Stimulated activated effector memory CD8-positive, alpha-beta T cell treated with anti-CD3 and anti-CD28 coated beads, Interleukin-12 subunit alpha, Interleukin-12 subunit beta, amount 100 ng/mL, for 72 hours (primary cell): ENCODE measurements at regions not wholly inside any gene's neighbourhood (a gene's known extent, or its start where the extent isn't known, plus 50 kb on each side); places are given as distances from the start of the nearest gene placed in this dataset.

Source experiments
- ATAC-seq: fragments of 150-1000 bp; cut with Tn5 transposase; 2 replicates; pipeline ENCODE4 v1.10.0; 2021
- DNase-seq, 2 donors: peaks; one replicate each; pipeline ENCODE4 v3.0.0; 2021 to 2022; ENCODE audit warnings: low spot score in 2 of 2
- H3K27ac Mint-ChIP-seq: one replicate; pipeline ENCODE4 v1.8.0; 2022; ENCODE audit warnings: mild to moderate bottlenecking, mixed read lengths
- H3K36me3 Mint-ChIP-seq: one replicate; pipeline ENCODE4 v1.8.0; 2022; ENCODE audit warnings: mild to moderate bottlenecking, mixed read lengths
- H3K4me1 Mint-ChIP-seq: one replicate; pipeline ENCODE4 v1.8.0; 2022; ENCODE audit warnings: mixed read lengths
- H3K4me3 Mint-ChIP-seq: one replicate; pipeline ENCODE4 v1.8.0; 2022; ENCODE audit warnings: mild to moderate bottlenecking, mixed read lengths
- H3K9me3 Mint-ChIP-seq: one replicate; pipeline ENCODE4 v1.8.0; 2022; ENCODE audit warnings: mixed read lengths

DNA sequence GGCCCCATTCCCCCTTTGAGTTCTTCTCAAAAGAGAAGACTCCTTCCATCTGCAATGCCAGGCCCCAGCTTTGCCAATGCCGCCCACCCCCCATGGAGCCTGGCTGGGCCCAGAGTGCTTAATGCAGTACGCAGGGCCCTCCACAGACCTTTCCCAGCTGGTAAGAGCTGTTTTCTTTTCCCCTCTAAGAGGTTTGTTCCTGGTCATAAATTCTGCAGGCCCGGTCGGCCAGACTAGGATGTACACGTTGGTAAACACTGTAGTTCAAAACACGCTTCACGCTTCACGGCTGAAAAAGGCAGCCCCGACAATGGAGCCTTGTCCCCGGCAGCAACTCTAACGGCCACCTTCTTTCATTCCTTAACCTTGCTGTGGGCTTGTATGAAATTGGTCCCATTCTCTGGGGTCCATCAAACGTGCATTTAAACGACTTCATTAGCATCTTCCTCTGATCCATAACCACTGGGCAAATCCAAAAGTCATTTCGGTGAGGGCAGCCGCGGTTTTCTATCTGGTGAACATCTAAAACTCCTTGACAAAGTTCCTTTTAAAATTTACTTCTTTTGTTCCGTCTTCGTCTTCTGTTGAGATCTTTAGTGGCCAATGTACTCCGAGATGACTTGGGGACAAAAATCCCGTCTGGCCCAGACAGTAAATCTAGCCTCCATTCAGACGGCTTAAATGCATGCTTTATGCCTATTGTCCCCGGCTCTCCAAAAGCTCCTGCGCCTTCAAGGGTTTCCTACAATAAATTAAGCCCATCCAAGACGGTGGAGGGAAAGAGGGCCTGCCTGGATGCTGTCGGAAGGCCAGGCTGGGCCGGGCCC is 60.0 kb upstream of the MYEOV start:
- H3K4me1 Mint-ChIP-seq, result peaks cover 8% of the 10 kb centered on the region
- no peak overlapping the region for H3K4me3 Mint-ChIP-seq
- H3K9me3 Mint-ChIP-seq, result no peaks in the 10 kb centered on the region
- no peak overlapping the region for H3K27ac Mint-ChIP-seq
- no peak for ATAC-seq
- no peak for DNase-seq
- H3K36me3 Mint-ChIP-seq, result no peaks in the 10 kb centered on the region

DNA sequence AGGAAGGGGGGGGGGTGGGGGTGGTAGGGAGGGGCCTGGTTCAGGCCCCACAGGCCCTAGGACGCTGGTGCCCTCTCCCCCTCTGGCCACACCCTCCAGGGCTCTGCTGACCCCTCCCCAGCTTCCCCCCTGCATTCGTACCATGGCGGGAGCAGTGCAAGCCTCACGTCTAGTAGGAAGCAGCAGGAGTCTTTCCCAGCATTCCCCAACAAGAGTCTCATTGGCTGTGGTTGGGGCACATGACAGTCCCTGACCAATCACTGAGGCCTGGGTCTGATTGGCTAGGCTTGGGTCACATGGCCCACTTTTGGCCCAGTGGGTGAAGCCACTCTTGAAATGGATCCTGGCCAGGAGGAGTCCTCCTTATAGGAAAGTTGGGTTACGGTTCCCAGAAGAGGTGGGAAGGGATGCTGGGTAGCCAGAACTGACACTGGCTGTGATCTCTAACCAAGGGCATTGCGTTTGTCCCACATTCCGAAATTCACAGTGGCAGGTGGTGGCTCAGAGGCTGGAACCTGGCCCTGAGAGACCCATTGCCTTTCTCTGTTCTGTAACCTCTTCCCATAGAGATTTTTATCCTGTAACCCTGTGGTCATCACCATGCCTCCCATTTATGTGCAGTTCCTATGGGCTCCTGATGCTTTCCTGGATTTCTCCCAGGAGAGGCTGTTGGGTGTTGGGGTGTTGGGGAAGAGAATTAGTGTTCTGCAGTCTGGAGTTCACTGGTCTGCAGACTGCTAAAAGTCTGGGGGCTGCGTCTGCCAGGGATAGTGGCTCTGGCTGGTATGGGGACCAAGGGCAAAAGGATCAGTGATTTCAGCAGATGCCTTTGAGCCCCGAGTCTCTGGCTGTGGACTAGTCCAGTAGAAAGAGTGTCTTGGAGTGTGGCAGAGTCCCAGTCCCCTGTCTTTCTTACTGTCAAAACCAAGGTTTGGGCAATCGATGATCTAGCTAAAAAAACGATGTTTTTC is 58.9 kb upstream of the MYEOV start:
- ATAC-seq (no peak), DNase-seq (no peak)
- no peak overlapping the region for H3K27ac Mint-ChIP-seq
- H3K9me3 Mint-ChIP-seq, result no peaks in the 10 kb centered on the region
- no peaks in the 10 kb centered on the region for H3K36me3 Mint-ChIP-seq
- H3K4me3 Mint-ChIP-seq, result no peak overlapping the region
- peaks cover 8% of the 10 kb centered on the region for H3K4me1 Mint-ChIP-seq

DNA sequence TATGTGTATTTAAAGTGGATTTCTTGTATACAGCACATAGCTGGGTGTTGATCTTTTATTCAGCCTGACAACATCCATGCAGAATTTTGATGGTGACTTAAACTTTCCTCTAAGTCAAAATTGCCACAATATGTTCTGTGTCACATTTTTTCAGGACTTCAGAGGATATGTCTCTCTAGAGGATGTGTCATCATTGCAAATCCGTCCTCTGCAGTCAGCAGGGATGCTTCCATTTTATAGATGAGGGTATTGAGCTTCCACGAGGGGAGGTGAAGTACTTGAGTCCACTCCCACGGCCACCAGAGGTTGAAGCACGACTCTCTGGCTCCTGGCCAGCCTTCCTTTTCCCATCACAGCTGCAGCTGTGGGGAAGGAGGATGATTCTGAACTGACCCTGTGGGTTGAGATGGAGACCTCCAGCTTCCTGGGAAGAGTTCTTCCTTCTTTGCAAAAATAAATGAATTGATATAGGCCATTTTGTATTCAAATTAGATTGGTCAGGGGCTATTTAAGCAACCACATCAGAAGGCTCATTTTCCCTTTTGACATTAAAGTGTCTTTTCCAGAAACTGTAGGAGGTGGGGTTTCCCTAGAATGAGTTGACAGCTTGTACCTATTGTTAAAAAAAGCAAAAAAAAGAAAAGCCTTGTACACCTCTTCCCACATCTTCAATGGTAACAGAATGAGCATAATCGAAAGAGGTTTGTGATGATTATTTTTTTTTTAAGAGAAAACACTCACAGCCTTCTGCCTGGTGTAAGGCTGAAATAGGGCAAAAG is 55.2 kb upstream of the MYEOV start:
- Mint-ChIP-seq H3K9me3 (no peaks in the 10 kb centered on the region), H3K27ac (no peak overlapping the region), H3K4me1 (peaks cover 8% of the 10 kb centered on the region), H3K4me3 (no peak overlapping the region), H3K36me3 (no peaks in the 10 kb centered on the region)
- peak; percentile 76 for ATAC-seq
- no peak for DNase-seq

DNA sequence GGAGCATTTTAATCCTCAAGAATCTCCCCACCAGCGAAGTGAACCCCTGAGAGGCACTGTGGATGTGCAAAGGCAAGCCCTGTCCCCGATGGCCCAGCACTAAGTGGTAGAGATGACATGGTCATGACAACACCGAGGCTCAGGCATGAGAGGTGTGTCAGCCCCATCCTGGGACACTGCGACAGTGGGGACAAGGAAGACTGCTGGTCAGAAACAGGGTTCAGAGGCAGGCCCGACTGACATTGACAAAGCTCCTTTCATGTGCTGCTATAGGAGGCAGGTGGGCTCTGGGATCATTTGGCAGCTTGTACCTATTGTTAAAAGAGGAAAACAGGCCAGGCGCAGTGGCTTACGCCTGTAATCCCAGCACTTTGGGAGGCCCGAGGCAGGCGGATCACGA is 54.3 kb upstream of the MYEOV start:
- no peak for ATAC-seq
- H3K9me3 Mint-ChIP-seq, result no peaks in the 10 kb centered on the region
- peaks cover 8% of the 10 kb centered on the region for H3K4me1 Mint-ChIP-seq
- H3K27ac Mint-ChIP-seq, result no peak overlapping the region
- no peak for DNase-seq
- H3K36me3 Mint-ChIP-seq, result no peaks in the 10 kb centered on the region
- no peak overlapping the region for H3K4me3 Mint-ChIP-seq

DNA sequence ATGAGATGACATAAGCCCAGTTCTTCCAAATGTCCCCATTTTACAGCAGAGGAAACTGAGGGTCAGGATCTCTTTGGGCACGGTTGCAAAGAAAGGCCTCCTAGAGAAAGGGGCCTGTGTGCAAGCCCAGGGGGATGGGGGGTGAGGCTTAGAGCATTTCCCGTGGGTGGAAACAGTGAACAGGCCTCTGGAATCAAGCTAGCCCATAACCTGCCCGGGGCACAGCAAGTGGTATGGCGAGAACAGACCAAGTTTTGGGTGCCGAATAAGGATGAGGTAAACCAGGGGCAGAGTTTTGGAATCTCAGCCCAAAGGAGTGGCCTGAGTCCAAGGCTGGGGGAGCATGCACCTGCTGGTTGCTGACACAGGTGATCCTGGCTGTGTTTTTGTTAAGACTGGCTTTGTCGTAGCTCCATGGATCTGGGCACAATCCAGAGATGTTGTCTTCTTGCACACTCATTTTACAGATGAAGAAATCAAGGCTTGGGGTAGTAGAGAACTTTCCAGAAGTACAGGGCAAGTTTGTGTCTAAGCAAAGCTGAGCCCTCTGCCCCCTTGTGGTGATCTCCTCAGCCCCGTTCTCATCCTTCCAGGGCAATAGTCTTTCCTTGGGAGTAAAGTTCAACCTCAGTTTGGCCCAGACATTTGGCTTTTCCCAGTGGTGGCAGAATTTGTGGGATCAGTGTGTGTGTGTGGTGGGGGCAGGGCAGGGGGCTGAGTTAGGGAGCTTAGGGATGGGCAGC is 53.5 kb upstream of the MYEOV start:
- ATAC-seq (no peak), DNase-seq (no peak)
- Mint-ChIP-seq H3K27ac (no peak overlapping the region), H3K36me3 (no peaks in the 10 kb centered on the region), H3K4me3 (no peak overlapping the region), H3K4me1 (peaks cover 8% of the 10 kb centered on the region), H3K9me3 (no peaks in the 10 kb centered on the region)

DNA sequence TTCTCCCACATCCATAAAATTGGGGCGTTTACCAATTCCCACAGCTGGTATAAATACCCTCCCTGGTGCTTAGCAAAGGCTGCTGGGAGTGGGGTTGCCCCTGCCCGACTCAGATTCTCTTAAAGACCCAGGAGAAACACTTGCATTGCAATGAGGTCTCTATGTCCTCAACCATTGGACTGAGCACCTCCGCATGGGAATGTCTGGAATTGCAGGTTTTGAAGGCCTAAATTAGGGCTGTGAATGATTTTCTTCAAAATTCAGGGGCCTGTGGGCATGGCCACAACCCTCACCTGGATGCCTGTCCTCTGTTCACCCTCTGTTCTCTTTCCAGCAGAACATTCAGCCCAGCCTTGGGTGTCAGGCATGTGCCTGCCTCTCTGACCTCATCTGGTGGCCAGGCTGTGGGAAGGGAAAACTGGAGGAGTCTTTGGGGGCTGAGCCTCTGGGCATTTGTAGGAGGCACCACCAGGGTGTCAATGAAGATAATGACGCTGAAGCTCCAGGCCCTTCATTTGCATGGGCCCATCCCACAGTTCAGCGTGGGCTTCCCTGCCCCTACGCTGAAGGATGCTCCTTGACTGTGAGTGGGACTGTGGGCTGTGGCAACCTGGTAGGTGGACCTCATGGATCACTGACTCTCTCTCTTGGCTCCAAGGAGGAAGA is 52.7 kb upstream of the MYEOV start:
- H3K9me3 Mint-ChIP-seq, result no peaks in the 10 kb centered on the region
- no peak overlapping the region for H3K27ac Mint-ChIP-seq
- H3K4me3 Mint-ChIP-seq, result no peak overlapping the region
- ATAC-seq (no peak), DNase-seq (no peak)
- no peaks in the 10 kb centered on the region for H3K36me3 Mint-ChIP-seq
- peaks cover 8% of the 10 kb centered on the region for H3K4me1 Mint-ChIP-seq

DNA sequence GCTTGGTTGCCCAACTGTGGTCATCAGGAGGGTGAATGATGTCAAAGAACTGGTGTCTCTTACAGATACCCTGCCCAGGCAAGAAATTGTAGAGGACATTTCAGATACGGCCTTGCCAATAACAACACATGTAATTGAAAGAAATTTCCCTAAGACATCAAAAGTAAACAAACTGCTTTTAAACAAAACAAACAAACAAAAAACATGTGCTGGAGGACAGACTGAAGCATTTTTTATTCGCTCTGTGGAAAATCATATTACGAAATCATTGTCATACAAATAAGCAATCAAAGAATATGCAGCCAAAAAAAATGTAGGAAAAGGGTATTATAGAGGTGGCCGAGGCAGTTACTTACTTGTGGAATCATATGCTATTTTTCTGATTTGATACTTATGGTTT is 52.1 kb upstream of the MYEOV start:
- DNase-seq (no peak), ATAC-seq (no peak)
- Mint-ChIP-seq H3K27ac (no peak overlapping the region), H3K4me3 (no peak overlapping the region), H3K4me1 (peaks cover 8% of the 10 kb centered on the region), H3K36me3 (no peaks in the 10 kb centered on the region), H3K9me3 (no peaks in the 10 kb centered on the region)

DNA sequence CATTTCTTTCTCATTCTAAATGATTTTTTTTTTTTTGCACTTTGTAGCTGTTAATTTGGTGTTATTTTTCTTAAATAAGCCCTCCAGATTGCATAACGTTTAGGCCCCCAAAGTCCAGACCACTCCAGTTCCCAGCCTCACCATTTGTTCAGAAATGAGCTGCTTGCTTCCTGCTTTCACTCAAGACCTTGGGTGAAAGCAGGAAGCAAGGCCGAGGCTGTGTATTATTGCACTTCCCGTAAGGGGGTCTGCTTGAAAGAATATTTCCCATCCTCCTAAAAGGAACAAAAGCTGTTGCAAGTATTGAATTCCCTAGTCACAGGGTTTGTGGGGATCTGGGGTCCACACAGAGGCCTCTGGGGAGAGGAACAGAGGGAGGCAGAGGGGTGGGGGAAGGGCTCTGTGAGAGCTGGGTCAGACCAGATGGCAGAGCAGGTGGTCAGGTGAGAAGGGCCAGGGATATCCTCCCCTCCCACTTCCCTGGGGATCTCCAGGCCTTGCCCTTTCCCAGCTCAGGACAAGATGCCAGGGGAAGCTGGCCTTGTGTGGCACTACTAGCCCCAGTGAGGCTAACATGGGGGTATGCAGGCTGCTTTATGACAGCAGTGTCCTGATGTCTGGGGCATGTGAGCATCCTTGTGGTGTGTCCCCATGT is 51.6 kb upstream of the MYEOV start:
- DNase-seq, result no peak
- Mint-ChIP-seq H3K4me1 (peaks cover 8% of the 10 kb centered on the region), H3K4me3 (no peak overlapping the region), H3K36me3 (no peaks in the 10 kb centered on the region), H3K9me3 (no peaks in the 10 kb centered on the region), H3K27ac (peak overlapping the region; percentile 37)
- ATAC-seq, result no peak

DNA sequence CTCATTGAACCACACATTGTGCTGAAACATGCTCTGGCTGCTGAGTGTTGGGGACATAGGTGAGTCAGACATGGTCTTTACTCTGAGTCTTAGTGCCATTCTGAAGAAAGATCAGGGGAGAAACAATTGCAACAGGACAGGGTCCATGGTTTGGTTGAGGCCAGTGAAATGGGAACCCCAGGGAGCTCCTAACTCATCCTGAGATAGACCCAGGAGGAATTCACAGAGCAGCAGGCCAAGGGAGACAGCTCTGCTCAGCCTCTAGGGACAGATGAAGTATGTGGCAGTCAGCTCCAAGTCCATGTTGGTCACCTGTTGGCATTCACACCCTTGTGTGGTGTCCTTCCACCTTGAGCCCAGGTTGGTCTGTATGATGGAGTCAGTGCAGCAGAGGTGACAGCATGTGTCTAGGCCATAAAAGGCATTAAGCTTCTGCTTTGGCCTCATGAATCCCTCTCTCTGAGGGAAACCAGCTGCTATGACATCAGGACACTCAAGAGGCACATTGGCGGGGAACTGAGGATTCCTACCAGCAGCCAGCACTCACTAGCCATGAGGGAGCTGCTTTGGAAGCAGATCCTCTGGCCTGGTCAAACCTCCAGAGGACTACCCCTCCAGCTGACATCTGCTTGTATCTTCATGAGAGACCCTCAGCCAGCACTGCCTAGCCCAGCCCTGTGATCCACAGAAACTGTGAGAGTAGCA is 50.3 kb upstream of the MYEOV start:
- Mint-ChIP-seq H3K36me3 (no peaks in the 10 kb centered on the region), H3K4me1 (peaks cover 3% of the 10 kb centered on the region), H3K27ac (no peak overlapping the region), H3K9me3 (no peaks in the 10 kb centered on the region), H3K4me3 (no peak overlapping the region)
- ATAC-seq, result no peak
- DNase-seq, result no peak
